ENCODE measurements at regions not wholly inside any gene's neighbourhood (a gene's known extent, or its start where the extent isn't known, plus 50 kb on each side); places are given as distances from the start of the nearest gene placed in this dataset.

DNA sequence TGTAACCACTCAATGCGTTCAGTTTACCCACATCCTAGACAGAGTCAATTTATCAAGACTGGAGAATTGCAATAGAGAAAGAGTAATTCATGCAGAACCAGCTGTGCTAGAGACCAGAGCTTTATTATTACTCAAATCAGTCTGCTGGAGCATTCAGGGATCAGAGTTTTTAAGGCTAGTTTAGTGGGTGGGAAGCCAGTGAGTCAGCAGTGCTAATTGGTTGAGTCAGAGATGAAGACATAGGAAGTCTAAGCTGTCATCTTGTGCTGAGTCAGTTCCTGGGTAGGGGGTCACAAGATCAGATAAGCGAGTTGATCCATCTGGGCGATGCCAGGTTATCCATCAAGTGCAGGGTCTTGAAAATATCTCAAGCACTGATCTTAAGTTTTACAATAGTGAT, 499.6 kb downstream of the MRPL39 start:
- TF ChIP-seq, protein P1, sequence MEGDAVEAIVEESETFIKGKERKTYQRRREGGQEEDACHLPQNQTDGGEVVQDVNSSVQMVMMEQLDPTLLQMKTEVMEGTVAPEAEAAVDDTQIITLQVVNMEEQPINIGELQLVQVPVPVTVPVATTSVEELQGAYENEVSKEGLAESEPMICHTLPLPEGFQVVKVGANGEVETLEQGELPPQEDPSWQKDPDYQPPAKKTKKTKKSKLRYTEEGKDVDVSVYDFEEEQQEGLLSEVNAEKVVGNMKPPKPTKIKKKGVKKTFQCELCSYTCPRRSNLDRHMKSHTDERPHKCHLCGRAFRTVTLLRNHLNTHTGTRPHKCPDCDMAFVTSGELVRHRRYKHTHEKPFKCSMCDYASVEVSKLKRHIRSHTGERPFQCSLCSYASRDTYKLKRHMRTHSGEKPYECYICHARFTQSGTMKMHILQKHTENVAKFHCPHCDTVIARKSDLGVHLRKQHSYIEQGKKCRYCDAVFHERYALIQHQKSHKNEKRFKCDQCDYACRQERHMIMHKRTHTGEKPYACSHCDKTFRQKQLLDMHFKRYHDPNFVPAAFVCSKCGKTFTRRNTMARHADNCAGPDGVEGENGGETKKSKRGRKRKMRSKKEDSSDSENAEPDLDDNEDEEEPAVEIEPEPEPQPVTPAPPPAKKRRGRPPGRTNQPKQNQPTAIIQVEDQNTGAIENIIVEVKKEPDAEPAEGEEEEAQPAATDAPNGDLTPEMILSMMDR (IDR thresholded peaks at IDR 0.05; ENCODE audit: low read depth, low read length) = no peak
- TF ChIP-seq EZH2phosphoT487 (IDR thresholded peaks at IDR 0.05; ENCODE audit: low read depth) = no peak

Data from OCI-LY3 (cell line).